ENCODE measurements at regions not wholly inside any gene's neighbourhood (a gene's known extent, or its start where the extent isn't known, plus 50 kb on each side); places are given as distances from the start of the nearest gene placed in this dataset.
"Not testable (repeated sequence)": the region's sequence is repeated elsewhere in the genome, so short reads cannot be mapped to it uniquely, and the experiment has no call there.

- not testable (repeated sequence) for TF ChIP-seq CTCF, POLR2A (IDR thresholded peaks at IDR 0.05)
Measured at GRCh38 chr10:27335246-27335645, 94.6 kb upstream of the ACBD5 start.

Measured in lower leg skin (tissue), 3 donors.